HUDEP-2 (cell line): ENCODE measurements at regions not wholly inside any gene's neighbourhood (a gene's known extent, or its start where the extent isn't known, plus 50 kb on each side); places are given as distances from the start of the nearest gene placed in this dataset.
A peak's percentile ranks its signal among the peaks of the same experiment; 100 is the strongest.

Experiments
- DNase-seq, 76 experiments: peaks; one replicate each; lab custom pipeline; 2025; ENCODE audit not compliant: unreplicated experiment in 76 of 76; lab: John Stamatoyannopoulos, UW

DNA sequence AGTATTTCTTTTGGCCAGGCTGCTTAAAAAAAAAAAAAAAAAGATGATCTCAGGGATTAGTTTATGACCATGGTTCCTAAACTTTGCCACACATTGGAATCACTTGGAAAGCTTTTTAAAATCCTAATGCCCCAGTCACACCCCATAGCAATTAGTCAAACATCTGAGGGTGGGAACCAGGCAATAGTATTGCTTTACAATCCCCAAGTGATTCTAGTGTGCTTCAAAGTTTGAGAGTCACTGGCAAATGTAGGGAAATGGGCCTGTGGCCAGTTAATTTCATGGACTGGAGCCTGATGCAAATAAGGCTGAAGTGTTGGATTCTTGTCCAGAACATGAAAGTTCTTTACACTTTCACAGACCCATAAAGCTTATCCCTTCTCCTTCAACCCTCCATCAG is 374.6 kb upstream of the ESRRG start:
- no peak for DNase-seq

DNA sequence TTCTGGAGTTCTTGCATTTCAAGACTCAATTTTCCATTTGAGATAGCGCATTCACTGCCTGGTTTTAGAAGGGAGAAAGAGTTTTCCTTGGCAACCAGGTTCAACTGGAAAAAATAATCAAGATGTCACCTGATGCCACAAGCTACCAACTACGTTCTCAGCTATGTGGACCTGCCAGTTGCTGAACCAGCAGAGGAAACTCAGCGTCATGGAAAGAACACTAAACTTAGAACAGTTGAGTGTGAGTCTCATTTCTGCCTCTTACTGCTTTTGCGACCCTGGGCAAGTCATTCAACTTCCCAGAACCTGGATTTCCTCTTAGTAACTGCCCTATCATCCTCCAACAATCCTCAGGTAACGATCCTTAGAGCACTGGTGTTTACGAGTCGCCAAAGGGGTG is 373.0 kb upstream of the ESRRG start:
- DNase-seq: no peak

DNA sequence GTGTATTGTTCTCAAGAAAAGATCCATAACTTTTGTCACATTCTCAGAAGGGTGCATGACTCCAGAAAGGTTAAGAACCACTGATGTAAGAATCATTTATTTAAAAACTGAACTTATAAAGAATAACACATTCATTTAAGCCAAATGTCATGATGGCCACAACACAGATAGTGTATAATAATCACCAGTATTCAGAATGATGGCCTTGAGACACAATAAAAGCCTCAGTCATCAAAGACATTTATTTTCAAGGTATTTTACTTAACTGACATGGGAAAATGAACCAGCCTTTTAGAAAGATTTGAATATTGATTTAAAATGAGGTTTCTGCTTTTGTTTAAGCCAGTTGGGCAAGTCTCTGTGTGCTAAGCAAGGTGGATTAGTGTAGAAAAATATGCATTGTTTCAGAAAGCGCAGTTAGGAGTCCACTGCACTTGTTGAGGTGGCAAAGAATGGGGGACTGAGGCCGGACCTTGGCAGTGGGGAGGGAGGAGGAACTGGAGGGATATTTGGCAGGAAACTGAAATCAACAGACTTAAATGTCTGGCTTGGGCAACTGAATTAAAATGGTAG is 371.9 kb upstream of the ESRRG start:
- no peak for DNase-seq

DNA sequence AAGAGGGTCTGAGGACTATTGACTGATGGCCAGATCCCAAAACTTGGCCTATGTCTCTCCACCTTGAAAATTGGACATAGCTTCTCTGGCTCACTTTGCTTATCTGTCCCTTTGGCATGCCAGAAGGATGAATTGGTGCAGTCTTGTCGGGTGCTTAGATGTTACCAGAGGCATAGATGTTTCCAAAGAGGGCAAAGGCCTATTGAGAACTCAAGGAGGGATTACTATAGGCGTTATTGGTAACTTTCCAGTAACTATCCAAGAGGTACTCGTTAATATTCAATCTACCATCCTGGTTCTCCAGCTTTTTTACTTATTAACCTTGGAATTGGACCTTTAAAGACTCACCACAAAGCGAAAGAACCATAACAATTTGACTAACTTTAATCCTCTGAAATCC is 368.3 kb upstream of the ESRRG start:
- DNase-seq: no peak

DNA sequence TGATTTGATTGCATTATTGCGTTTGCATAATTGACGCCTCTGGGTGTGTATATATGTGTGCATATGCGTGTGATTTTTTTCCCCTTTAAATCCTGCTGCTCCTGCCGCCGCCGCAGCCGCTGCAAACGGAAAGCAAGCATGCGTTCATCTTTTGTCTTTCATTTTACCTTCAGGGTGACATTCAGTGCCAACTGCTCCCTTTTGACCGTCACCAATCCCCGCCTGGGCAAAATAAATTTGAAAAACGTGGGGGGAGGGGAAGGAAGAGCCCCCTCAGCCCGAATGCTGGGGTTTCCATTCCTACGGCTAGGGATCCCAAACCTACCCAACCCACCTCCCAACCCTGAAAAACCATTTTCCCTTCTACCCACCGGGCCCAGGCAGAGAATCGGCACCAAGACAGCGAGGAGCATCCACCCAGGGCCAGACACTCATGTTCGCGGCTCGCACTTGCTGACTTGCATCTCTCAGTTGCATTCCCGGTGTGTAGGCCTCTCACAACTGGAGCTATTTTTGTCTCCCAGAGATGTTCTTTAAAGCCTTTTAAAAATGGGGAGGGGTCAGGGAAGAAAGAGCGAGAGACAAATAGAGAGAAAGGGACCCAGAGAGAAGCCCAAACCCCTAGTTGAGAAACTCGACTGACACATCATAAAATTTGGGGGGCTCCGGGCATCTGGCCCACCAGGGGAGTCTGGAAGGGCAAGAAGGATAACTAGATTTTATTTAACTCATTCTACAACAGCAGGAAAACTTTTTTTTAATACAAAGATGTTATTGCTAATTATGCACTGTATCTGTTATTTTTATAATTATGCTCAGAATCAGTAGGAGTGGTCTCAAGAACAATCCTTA is 367.1 kb upstream of the ESRRG start:
- no peak for DNase-seq

DNA sequence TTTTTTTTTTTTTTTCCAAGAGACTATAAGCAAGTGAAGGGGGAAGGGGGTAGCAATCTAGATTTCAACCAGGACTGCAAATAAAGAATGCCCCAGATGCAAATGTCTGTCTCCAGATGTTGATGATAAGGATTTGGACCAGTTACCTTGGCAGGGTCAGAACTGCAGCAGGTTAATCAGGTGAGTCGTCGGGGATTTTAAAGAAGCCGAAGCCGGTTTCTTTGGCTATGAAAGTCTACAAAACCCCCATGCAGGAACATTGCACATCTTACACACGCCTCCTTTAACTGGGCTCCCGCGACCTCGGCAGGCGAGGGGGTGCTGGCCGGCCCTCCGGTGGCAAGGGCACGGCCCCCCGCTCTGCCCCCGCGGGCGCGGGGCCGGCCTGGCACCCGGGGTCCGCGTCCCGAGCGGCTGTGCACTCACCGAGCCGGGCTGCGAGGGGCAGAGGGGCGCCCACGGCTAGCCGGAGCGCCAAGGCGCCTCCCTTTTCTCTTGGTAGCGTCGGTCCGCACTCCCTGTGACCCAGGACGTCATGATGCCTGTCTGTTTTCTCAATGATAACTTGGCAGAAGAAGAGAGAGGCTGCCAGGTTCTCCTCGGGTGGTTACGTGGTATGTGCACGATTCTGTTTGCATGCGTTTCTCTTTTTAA is 366.3 kb upstream of the ESRRG start:
- no peak for DNase-seq

DNA sequence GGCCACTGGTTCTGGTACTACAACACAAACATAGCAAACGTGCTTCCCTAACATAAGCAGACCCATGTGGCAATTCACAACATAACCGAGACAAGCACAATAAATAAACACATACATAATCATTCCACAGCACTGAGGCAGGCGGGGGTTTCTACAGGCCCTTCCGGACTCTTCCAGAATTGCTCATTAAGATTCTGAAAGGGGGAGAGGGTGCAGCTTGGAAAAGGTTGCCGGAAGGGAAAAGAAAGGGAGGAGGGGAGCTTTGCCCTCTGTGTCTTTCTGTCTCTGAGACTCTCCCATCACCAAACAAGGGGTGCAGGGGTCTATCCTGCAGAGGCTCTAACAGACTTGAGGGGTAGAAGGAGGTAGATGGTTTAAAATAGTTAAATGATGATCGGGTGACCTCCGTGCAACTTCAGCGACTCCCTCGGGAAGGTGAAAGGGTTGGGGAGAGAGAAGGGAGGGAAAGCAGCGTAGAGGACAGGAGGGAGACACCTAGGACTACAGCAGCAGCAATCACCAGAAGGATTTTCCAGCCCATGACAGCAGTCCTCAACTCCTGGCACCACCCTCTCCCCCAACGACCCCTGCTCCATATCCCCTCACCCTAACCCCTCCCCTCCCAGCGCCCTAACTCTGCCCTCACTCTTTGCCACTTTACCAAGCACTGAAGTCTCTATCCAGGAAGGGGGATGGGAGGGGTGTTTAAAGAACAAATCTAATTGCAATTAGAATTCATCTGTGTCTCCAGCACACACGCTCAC is 365.5 kb upstream of the ESRRG start:
- no peak for DNase-seq

DNA sequence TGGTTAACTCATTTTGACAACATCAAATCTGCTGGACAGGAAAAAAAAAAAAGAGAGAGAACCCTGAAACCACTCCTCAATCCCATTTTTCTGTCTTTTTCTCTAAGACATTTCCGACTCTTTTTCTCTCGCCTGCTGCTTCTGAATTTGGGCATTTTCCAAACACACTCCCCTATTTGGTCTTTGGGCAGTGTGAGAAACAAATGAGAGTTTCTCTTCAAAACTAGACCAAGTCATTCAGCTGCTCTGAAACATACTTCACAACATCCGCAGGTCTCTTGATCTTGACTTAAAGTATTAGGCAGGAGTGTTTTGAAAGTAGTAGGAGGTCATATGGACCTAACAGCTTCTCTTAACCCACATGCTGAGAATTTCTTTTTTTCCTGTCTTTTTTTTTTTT is 364.8 kb upstream of the ESRRG start:
- DNase-seq: no peak

DNA sequence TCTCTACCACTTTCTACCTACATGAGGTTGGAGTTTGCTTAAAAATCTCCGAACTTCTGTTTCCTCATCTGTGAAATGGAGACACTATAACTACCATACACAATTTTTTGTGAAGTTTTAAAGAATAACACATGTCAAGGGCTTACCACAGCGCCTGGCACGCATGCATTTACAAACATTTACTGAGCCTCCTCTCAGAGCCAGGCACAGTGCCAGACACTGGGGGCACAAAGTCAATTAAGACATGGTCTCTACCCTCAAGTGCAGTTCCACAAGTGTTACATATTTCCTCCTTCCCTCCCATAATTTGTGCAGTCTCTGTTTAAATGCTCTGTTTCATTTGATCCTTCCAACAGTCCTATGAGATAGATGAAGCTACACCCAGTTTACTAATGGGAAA is 356.4 kb upstream of the ESRRG start:
- no peak for DNase-seq

DNA sequence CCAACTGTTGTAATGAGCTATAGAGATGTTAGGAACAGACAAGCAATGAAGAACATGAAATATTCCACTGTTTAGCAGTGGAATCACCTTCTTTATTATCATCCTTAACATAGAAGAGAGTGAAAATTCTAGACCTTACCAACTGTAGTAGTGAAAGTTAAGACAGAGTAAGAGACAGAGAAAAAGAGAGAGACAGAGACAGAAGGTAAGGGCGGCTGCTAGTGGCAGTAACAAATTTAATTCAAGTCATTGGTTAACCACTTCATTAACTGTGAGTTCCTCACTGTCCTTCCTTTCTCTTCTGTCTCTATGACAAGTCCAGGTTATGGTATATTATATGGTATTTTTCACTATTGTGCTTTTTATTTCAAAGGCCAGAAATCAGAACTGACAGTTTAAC is 355.7 kb upstream of the ESRRG start:
- DNase-seq: no peak

DNA sequence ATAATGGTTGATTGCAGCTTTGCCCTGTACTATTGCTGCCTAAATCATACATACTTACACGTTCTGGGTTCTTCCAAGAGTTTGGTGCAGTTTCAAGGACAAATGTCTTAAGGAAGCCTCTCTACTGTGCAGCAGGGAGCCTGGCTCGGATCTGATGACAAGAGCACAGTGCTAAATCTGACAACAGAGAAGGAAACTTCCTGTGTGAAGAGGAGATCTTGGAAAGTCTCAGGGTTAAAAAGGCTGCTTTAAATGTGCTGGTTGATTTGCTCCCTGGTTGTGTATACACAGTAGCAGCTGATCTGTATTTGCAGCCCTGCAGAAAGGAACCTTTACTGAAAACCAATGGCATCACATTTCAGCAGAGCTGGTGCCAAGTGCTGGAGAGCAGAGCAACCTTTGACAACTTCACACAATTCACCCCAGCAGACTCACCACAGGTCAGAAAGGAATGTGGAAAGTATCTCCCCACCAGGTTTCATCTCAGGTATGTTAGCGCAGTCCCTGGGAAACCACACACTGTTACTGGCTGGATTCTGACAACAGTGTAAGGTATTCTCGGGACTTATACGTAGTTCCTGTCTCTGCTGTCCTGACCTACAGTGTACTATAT is 355.0 kb upstream of the ESRRG start:
- no peak for DNase-seq

DNA sequence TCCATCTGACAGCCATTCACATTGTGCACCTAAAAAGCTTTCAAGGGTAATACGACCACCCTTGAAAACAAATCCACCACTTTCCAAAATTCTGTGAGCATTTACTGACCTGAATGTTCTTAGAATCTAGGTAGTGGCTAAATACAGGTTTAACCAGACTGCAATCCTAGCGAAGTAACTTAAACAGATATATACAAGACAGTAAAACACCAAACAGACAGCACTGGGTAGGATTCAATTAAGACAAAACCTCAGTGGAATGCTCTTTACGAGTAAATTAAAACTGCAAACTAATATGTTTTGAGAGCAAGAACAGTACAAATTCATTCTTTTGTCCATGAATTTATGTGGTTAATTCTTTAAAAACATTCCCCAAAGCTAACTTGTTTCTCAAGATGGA is 354.2 kb upstream of the ESRRG start:
- no peak for DNase-seq

DNA sequence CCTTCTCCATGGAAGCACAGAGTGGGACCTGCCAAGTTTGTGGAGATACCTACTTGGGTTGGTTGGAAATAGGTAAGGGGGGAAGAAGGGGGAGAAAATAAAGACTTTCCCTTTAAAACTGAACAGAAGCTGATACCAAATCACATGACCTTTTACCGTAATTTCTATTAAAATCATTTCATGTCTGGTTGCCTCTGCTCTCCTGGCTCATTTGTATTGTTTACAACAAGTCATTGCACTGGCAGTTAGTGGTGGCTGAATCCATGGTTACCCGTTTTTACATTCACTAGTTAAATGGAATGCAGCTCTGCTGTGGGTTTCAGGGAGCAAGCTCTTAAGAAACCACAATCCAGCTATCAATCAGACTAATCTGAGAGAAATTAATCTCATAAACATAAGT is 353.7 kb upstream of the ESRRG start:
- no peak for DNase-seq

DNA sequence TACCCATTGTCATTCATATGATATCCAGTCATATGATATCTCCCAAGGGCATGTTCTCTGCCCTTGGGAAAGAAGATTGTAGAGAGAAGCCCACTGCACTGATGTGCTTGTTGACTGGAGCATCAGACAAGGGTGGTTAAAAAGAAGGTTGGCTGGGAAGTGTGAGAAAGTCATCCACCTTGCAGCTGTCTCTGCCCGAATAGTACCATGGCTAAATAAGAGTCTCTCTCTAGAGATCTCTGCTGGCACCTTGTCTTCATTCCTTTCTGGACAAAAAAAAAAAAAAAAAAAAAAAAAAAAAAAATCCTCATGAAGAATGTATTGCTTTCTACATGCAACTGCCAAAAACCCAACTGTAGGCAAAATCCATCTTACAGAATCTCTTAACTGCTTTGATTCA is 349.7 kb upstream of the ESRRG start:
- DNase-seq: no peak

DNA sequence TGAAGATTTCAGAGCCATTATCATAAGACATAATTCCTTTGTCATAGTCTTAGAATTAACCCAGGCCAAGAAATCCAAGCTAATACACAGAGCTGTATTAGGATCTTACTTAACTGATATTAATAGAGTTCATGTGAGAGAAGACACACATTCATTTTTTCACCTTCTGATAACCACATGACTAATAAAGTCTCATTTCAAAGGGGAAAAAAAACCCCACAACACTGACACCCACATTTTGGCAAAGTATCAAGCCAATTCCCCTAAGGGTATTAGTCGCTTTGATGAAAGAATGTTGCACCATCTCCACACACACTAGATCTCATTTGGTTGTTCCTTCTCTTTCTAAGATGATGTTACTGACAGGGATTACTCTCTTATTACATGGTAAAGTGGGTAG is 344.4 kb upstream of the ESRRG start:
- no peak for DNase-seq

DNA sequence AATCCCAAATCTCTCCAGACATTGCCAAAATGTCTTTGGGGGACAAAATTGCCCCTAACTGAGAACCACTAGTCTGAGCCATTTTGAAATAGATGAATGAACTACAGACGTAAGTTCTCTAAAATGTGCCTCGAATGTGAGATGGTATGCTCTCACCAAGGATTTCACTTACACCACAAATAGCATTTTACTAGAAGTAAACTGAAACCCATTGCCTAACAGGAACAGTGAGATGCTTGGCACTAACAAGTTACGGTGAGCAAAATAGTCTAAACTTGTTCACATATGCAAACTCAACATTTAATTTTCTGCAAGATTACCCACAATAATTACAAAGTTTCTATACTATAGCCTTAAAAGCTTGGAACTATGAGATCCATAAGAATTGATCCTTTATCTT is 343.6 kb upstream of the ESRRG start:
- no peak for DNase-seq

DNA sequence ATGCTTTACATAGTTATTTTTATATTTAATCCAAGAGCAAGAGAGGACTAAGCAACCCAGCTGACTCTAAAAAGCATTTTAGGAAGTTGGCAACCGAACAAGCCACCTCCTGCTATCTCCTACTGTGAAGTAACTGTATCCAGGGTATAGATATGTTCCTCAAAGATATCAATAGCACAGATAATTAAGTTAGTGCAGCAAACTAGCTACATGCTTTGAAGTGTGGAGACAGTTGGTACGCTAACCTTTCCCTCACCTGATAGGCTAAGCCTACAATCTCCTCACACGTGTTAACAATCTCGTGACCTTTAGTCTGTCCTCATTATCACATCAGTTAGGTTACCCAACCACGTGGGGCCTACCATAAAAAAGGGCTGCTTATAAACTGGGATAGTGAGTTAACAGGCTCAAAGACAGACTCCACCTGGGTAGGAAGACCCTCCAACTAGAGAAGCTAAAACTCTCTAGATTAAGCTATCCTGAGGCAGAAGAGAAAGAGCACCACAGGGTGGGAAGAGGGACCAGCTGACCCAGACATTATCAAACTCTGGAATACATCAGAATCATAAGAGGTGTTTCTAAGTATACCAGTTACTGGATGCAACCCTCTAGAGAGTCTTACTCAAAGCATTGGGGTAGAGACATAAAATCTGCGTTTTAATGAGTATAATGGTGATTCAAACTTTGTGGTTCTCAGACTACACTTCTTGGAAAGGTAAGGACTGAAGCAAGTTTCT is 340.1 kb upstream of the ESRRG start:
- DNase-seq: peak in 1 of 76 experiments; percentile 1

DNA sequence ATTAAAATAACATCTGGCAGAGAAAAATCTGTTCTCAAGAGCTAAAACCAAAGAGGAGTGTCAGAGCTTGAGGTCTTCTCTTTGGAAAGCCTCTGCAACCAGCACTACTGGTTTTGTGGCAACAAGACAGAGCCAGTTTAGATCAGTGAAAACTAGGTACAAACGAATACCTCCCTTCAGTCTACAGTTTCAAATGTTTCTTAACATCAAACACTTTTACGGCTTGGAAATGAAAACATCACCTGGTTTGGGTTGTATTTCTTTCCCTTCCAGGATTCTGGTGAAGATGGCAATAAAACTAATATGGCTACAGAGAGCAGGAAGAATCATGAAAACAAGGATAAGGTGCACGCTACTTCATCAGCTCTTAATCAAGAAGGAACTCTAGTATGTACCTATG is 339.4 kb upstream of the ESRRG start:
- DNase-seq: no peak

DNA sequence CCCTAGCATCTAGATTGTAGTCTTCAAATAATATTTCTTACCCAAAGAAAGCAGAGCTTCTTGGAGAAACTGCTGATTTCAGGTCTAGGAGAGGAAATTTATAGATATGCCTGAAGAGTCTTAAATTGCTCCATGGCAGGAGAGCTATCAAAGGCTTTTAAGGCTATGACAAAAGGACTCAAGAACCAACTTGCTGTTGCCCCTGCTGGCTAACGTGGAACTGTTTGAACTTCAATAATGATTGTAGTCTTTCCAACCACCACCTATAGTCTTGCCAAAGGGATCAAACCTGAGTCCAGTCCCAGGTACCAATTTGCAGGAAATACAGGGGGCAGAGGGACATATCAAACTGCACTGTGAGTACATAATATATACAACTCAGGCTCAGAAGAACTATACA is 336.2 kb upstream of the ESRRG start:
- DNase-seq: no peak

DNA sequence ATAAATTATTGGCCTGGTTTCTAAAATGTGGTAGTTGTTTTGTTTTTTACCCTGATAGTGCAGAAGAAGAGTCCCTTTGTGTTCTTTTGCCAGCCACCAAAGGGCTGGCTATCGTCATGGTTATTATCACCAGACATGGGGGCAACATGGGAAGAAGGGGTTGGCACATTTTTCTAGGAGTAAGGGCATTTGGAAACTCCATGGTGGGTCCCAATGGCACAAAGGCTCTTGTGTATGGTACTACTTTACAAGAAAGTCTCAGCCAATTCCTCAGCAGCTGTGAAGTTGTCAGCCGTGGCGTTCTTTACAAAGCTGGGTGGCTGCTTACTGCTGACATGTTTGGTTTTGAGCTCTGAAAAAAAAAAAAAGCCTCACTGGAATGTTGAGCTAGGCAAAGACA is 330.4 kb upstream of the ESRRG start:
- no peak for DNase-seq
